Progenitor cell of endocrine pancreas (in vitro differentiated cells): ENCODE measurements at regions not wholly inside any gene's neighbourhood (a gene's known extent, or its start where the extent isn't known, plus 50 kb on each side); places are given as distances from the start of the nearest gene placed in this dataset.

Experiments
- DNase-seq: peaks from one replicate; pipeline ENCODE4 v3.0.0; 2021; ENCODE audit warnings: low spot score; ENCODE audit not compliant: unreplicated experiment
- H3K27ac Mint-ChIP-seq: 2 replicates; pipeline ENCODE4 v1.8.0; 2021; ENCODE audit warnings: mild to moderate bottlenecking, moderate library complexity, mixed read lengths
- H3K27me3 Mint-ChIP-seq: 2 replicates; pipeline ENCODE4 v1.8.0; 2021; ENCODE audit warnings: mixed read lengths
- H3K36me3 Mint-ChIP-seq: 2 replicates; pipeline ENCODE4 v1.8.0; 2022; ENCODE audit warnings: mixed read lengths; ENCODE audit not compliant: insufficient read depth
- H3K4me1 Mint-ChIP-seq: 2 replicates; pipeline ENCODE4 v1.8.0; 2021; ENCODE audit warnings: low read depth, mixed read lengths
- H3K4me3 Mint-ChIP-seq: 2 replicates; pipeline ENCODE4 v1.8.0; 2021; ENCODE audit warnings: low read depth, mild to moderate bottlenecking, moderate library complexity, mixed read lengths
- H3K9me3 Mint-ChIP-seq: 2 replicates; pipeline ENCODE4 v1.8.0; 2021; ENCODE audit warnings: low read depth, mixed read lengths
- CTCF ChIP-seq: fragments of 200-600 bp; sonication (generic); IDR thresholded peaks from one replicate; pipeline ENCODE4 v1.5.0; 2021; ENCODE audit warnings: antibody characterized with exemption, mild to moderate bottlenecking; ENCODE audit not compliant: unreplicated experiment

DNA sequence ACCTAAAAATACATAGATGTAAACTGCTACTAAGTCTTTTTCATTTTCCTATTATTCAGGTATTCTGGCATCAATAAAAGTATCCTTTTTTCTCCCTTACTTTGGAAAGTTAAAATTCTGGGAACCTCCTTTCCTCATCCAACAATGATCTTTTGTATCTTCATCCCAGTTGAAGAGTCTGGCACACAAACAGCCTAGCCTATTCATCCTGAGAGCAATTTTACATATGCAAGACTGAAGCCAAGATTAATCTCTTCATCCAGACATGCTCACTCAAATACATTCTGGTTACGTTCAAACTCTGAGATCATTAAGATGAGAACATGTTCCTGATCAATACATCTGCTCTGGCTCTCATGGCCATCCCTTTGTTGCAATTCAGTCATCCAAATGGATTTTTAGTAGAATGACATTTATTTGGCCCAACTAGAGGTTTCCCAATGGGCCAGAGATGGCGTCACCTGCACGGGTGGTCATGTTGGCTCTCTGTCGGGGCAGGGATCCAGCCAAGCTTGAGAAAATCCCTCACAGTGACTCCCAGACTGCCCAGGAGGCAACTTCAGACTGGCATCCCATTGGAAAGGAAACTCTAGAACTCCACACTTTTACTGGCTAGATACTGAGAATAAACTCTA lies 135.3 kb upstream of the VCX2 start:
- no peaks in the 10 kb centered on the region for H3K36me3 Mint-ChIP-seq
- H3K4me1 Mint-ChIP-seq: no peaks in the 10 kb centered on the region
- no peak overlapping the region for H3K27ac Mint-ChIP-seq
- peaks cover 3% of the 10 kb centered on the region for H3K9me3 Mint-ChIP-seq
- no peaks in the 10 kb centered on the region for H3K27me3 Mint-ChIP-seq
- DNase-seq: no peak
- no peak overlapping the region for H3K4me3 Mint-ChIP-seq
- no peak for TF ChIP-seq CTCF

GRCh38 chrX:8310409-8310808 lies 139.3 kb upstream of the VCX2 start:
- peaks cover 3% of the 10 kb centered on the region for H3K9me3 Mint-ChIP-seq
- H3K4me3 Mint-ChIP-seq: no peak overlapping the region
- no peak for DNase-seq

DNA sequence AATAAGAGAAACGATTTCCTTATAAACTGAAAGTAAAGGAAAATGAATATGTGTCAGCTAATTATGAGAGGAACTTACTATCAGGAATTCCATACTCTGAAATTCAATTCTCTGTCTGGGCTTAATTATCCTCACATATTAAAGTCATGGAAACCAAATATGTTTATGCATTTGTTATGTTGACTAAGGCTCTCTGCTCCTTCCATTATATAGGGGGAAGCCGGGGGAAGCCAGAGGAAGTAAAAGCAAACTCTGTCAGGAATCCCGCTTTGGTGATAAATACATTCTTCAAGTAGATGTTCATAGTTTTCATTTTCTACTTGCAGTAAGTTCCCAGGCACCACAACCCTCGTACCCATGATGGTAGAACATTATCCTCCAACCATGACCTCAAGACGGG lies 142.8 kb upstream of the VCX2 start:
- DNase-seq: no peak
- Mint-ChIP-seq H3K4me1 (peaks cover 2% of the 10 kb centered on the region), H3K27me3 (no peaks in the 10 kb centered on the region), H3K4me3 (no peak overlapping the region), H3K36me3 (no peaks in the 10 kb centered on the region), H3K27ac (no peak overlapping the region), H3K9me3 (no peaks in the 10 kb centered on the region)
- TF ChIP-seq CTCF: no peak

More at GRCh38 chrX:8310409-8310808, 139.3 kb upstream of the VCX2 start:
- Mint-ChIP-seq H3K4me1 (peaks cover 2% of the 10 kb centered on the region), H3K27me3 (no peaks in the 10 kb centered on the region), H3K27ac (no peak overlapping the region), H3K36me3 (no peaks in the 10 kb centered on the region)
- TF ChIP-seq CTCF: no peak

DNA sequence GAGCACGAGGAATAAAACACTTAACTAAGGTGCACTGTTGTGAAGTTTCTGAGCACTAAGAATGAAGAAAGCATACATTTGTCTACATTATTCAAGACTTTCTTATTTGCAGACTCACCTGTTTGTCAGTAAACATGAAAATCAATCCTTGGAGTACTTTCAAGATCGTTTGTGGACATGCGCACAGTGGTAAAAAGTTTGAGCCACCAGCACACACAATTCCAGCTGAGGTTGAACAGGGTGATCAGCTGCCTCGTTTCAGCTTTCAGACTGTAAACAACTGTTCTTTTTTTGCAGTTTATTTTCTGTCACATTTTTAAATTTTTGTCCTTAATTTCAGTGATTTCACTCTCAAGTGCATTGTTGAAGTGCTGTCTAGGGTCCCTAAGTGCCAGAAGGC lies 143.8 kb upstream of the VCX2 start:
- TF ChIP-seq CTCF: no peak
- DNase-seq: no peak
- Mint-ChIP-seq H3K9me3 (no peaks in the 10 kb centered on the region), H3K27ac (no peak overlapping the region), H3K4me1 (peaks cover 2% of the 10 kb centered on the region), H3K4me3 (no peak overlapping the region), H3K27me3 (no peaks in the 10 kb centered on the region), H3K36me3 (no peaks in the 10 kb centered on the region)

- Mint-ChIP-seq H3K27ac (no peak overlapping the region), H3K9me3 (peaks cover 4% of the 10 kb centered on the region), H3K27me3 (no peaks in the 10 kb centered on the region), H3K36me3 (no peaks in the 10 kb centered on the region), H3K4me1 (peaks cover 2% of the 10 kb centered on the region), H3K4me3 (no peak overlapping the region)
- no peak for DNase-seq
- no peak for TF ChIP-seq CTCF
Observed at GRCh38 chrX:8319359-8319758, 145.3 kb upstream of the VCX3B start.
